ENCODE measurements at regions not wholly inside any gene's neighbourhood (a gene's known extent, or its start where the extent isn't known, plus 50 kb on each side); places are given as distances from the start of the nearest gene placed in this dataset.

- Histone ChIP-seq H3K27me3 (ENCODE audit: insufficient read depth, insufficient read length) (no peaks in the 10 kb centered on the region), H3K9ac (ENCODE audit: insufficient read length, low read depth) (no peak overlapping the region), H3K9me3 (ENCODE audit: insufficient read depth, low read length) (peaks cover 9% of the 10 kb centered on the region), H3K4me1 (ENCODE audit: insufficient read depth, insufficient read length) (no peaks in the 10 kb centered on the region), H3K4me3 (ENCODE audit: insufficient read length, low read depth) (no peak overlapping the region), H3K36me3 (ENCODE audit: insufficient read depth, insufficient read length, low read length) (no peaks in the 10 kb centered on the region)
- TF ChIP-seq SUZ12 (IDR thresholded peaks at IDR 0.05; ENCODE audit: extremely low read depth, insufficient read depth, insufficient read length) (no peak), ZNF274 (IDR thresholded peaks at IDR 0.05; ENCODE audit: low read depth, low read length) (no peak), YY1 (IDR thresholded peaks at IDR 0.05; ENCODE audit: insufficient read depth, insufficient read length) (no peak)
- no peak for DNase-seq (ENCODE audit: low read depth, low spot score)
Observed at GRCh38 chr10:64813391-64813790, 1292.2 kb downstream of the REEP3 start.

GRCh38 chr10:64814201-64814600 is 1293.0 kb downstream of the REEP3 start:
- no peak overlapping the region for H3K4me3 ChIP-seq (ENCODE audit: insufficient read length, low read depth)
- no peak overlapping the region for H3K9ac ChIP-seq (ENCODE audit: insufficient read length, low read depth)
- no peaks in the 10 kb centered on the region for H3K4me1 ChIP-seq (ENCODE audit: insufficient read depth, insufficient read length)
- TF ChIP-seq ZNF274 (IDR thresholded peaks at IDR 0.05; ENCODE audit: low read depth, low read length) (no peak), YY1 (IDR thresholded peaks at IDR 0.05; ENCODE audit: insufficient read depth, insufficient read length) (no peak), SUZ12 (IDR thresholded peaks at IDR 0.05; ENCODE audit: extremely low read depth, insufficient read depth, insufficient read length) (no peak)
- peaks cover 9% of the 10 kb centered on the region for H3K9me3 ChIP-seq (ENCODE audit: insufficient read depth, low read length)
- no peaks in the 10 kb centered on the region for H3K36me3 ChIP-seq (ENCODE audit: insufficient read depth, insufficient read length, low read length)
- DNase-seq (ENCODE audit: low read depth, low spot score), result no peak
- H3K27me3 ChIP-seq (ENCODE audit: insufficient read depth, insufficient read length), result no peaks in the 10 kb centered on the region

GRCh38 chr10:64829888-64830412 is 1308.7 kb downstream of the REEP3 start:
- no peaks in the 10 kb centered on the region for H3K36me3 ChIP-seq (ENCODE audit: insufficient read depth, insufficient read length, low read length)
- H3K27me3 ChIP-seq (ENCODE audit: insufficient read depth, insufficient read length), result no peaks in the 10 kb centered on the region
- no peak overlapping the region for H3K4me3 ChIP-seq (ENCODE audit: insufficient read length, low read depth)
- no peaks in the 10 kb centered on the region for H3K4me1 ChIP-seq (ENCODE audit: insufficient read depth, insufficient read length)
- H3K9me3 ChIP-seq (ENCODE audit: insufficient read depth, low read length), result no peaks in the 10 kb centered on the region
- no peak overlapping the region for H3K9ac ChIP-seq (ENCODE audit: insufficient read length, low read depth)
- DNase-seq (ENCODE audit: low read depth, low spot score), result no peak
- TF ChIP-seq YY1 (IDR thresholded peaks at IDR 0.05; ENCODE audit: insufficient read depth, insufficient read length) (no peak), ZNF274 (IDR thresholded peaks at IDR 0.05; ENCODE audit: low read depth, low read length) (no peak), SUZ12 (IDR thresholded peaks at IDR 0.05; ENCODE audit: extremely low read depth, insufficient read depth, insufficient read length) (no peak)

- TF ChIP-seq ZNF274 (IDR thresholded peaks at IDR 0.05; ENCODE audit: low read depth, low read length) (no peak), SUZ12 (IDR thresholded peaks at IDR 0.05; ENCODE audit: extremely low read depth, insufficient read depth, insufficient read length) (no peak), YY1 (IDR thresholded peaks at IDR 0.05; ENCODE audit: insufficient read depth, insufficient read length) (no peak)
Observed at GRCh38 chr10:64830869-64831268, 1309.7 kb downstream of the REEP3 start.

GRCh38 chr10:64840341-64840740 is 1319.1 kb downstream of the REEP3 start:
- H3K4me3 ChIP-seq (ENCODE audit: insufficient read length, low read depth), result no peak overlapping the region
- TF ChIP-seq ZNF274 (IDR thresholded peaks at IDR 0.05; ENCODE audit: low read depth, low read length), result no peak
- TF ChIP-seq YY1 (IDR thresholded peaks at IDR 0.05; ENCODE audit: insufficient read depth, insufficient read length), result no peak
- TF ChIP-seq SUZ12 (IDR thresholded peaks at IDR 0.05; ENCODE audit: extremely low read depth, insufficient read depth, insufficient read length), result no peak
- DNase-seq (ENCODE audit: low read depth, low spot score), result no peak
- H3K27me3 ChIP-seq (ENCODE audit: insufficient read depth, insufficient read length), result no peaks in the 10 kb centered on the region
- no peaks in the 10 kb centered on the region for H3K36me3 ChIP-seq (ENCODE audit: insufficient read depth, insufficient read length, low read length)
- no peak overlapping the region for H3K9ac ChIP-seq (ENCODE audit: insufficient read length, low read depth)
- H3K9me3 ChIP-seq (ENCODE audit: insufficient read depth, low read length), result no peaks in the 10 kb centered on the region
- no peaks in the 10 kb centered on the region for H3K4me1 ChIP-seq (ENCODE audit: insufficient read depth, insufficient read length)

More at GRCh38 chr10:64830869-64831268, 1309.7 kb downstream of the REEP3 start:
- no peaks in the 10 kb centered on the region for H3K4me1 ChIP-seq (ENCODE audit: insufficient read depth, insufficient read length)
- no peaks in the 10 kb centered on the region for H3K36me3 ChIP-seq (ENCODE audit: insufficient read depth, insufficient read length, low read length)
- no peaks in the 10 kb centered on the region for H3K27me3 ChIP-seq (ENCODE audit: insufficient read depth, insufficient read length)
- no peaks in the 10 kb centered on the region for H3K9me3 ChIP-seq (ENCODE audit: insufficient read depth, low read length)
- DNase-seq (ENCODE audit: low read depth, low spot score), result no peak
- no peak overlapping the region for H3K4me3 ChIP-seq (ENCODE audit: insufficient read length, low read depth)
- H3K9ac ChIP-seq (ENCODE audit: insufficient read length, low read depth), result no peak overlapping the region

- DNase-seq (ENCODE audit: low read depth, low spot score), result no peak
- Histone ChIP-seq H3K4me3 (ENCODE audit: insufficient read length, low read depth) (no peak overlapping the region), H3K36me3 (ENCODE audit: insufficient read depth, insufficient read length, low read length) (no peaks in the 10 kb centered on the region), H3K9me3 (ENCODE audit: insufficient read depth, low read length) (no peaks in the 10 kb centered on the region), H3K27me3 (ENCODE audit: insufficient read depth, insufficient read length) (no peaks in the 10 kb centered on the region), H3K4me1 (ENCODE audit: insufficient read depth, insufficient read length) (no peaks in the 10 kb centered on the region), H3K9ac (ENCODE audit: insufficient read length, low read depth) (no peak overlapping the region)
- no peak for TF ChIP-seq YY1 (IDR thresholded peaks at IDR 0.05; ENCODE audit: insufficient read depth, insufficient read length)
- no peak for TF ChIP-seq ZNF274 (IDR thresholded peaks at IDR 0.05; ENCODE audit: low read depth, low read length)
- TF ChIP-seq SUZ12 (IDR thresholded peaks at IDR 0.05; ENCODE audit: extremely low read depth, insufficient read depth, insufficient read length), result no peak
Observed at GRCh38 chr10:64846700-64847099, 1325.5 kb downstream of the REEP3 start.

- no peak overlapping the region for H3K4me3 ChIP-seq (ENCODE audit: insufficient read length, low read depth)
- H3K4me1 ChIP-seq (ENCODE audit: insufficient read depth, insufficient read length), result no peaks in the 10 kb centered on the region
- no peak for TF ChIP-seq ZNF274 (IDR thresholded peaks at IDR 0.05; ENCODE audit: low read depth, low read length)
- TF ChIP-seq SUZ12 (IDR thresholded peaks at IDR 0.05; ENCODE audit: extremely low read depth, insufficient read depth, insufficient read length), result no peak
- H3K36me3 ChIP-seq (ENCODE audit: insufficient read depth, insufficient read length, low read length), result no peaks in the 10 kb centered on the region
- H3K27me3 ChIP-seq (ENCODE audit: insufficient read depth, insufficient read length), result no peaks in the 10 kb centered on the region
- no peaks in the 10 kb centered on the region for H3K9me3 ChIP-seq (ENCODE audit: insufficient read depth, low read length)
- DNase-seq (ENCODE audit: low read depth, low spot score), result no peak
- no peak overlapping the region for H3K9ac ChIP-seq (ENCODE audit: insufficient read length, low read depth)
Observed at GRCh38 chr10:64855941-64856340, 1334.7 kb downstream of the REEP3 start.

Data from NT2/D1 (cell line).